ENCODE measurements at regions not wholly inside any gene's neighbourhood (a gene's known extent, or its start where the extent isn't known, plus 50 kb on each side); places are given as distances from the start of the nearest gene placed in this dataset.

DNA sequence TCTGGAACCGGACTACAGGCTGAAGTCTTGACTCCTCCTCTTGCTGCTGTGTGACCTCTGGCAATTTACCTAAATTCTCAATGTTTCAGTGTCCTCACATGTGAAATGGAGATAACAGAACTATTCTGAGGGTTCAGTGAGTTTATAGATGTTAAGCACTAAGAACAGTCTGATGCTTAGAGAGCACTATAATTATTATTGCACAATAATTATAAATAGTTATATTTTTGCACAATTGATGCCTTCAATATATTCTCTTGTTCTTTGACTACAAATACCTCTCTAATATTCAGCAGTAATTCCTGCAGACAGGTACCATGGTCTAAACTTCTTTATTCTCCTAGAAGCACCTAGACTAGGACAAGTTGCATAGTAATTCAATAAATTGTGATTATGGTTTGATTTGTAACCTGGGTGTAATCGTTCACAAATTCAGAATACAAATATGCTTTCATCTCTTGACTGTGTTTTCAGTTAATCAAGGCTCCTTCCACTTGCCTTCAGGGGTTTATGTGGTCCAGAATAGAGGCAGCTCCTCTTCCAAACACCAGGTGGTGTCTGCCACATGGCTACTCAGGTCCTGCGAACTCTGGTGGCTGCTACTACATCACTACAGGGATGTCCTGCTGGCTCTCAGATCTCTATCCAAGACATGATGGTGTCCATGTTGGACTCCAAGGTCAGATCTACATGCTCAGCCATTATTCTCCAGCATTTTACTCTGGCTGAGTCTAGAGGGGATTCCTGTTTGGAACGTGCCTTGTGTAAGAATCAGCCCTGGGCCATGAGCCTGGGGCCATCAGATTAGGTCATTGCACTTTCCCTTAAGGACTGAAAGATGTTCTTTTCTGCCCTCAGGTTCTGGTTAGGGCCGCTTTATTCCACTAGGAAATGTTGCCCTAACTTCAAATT is 103.4 kb downstream of the QRFPR start:
- FAIRE-seq = no peak

DNA sequence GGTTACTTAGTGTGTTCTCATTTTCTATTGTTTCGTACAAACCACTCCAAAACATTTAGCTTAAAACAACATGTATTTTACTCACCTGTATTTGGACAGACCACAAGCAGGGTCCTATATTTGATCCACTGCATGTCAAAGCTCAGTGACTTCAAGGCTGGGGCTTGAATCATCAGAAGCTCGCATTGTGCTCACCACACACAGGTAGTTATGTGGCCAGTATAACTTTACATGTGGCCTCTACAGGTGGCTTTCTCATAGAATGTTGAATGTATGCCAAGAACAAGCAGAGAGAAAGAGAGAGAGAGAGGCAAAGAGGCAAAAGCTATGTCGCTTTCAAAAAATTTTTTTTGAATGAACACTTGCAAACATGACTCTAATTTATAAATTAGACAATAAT is 107.6 kb downstream of the QRFPR start:
- no peak for FAIRE-seq

DNA sequence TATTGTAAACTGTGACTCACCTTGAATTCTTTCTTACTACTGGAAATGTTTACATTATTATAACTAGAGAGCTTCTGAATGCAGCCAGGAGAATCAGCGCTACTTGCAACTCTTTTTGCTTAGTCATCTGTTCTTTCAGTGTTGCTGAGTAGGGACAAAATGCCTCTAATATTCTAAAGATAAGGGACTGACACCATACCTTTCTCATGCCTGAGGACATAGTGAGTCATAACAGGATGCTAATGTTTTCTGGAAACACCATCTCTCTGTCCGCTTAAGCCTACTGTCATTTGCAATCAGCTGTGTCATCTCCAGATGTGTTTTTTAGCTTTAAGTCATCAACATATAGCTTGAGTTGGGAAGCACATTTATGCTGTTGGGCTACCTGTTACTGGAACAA is 108.3 kb downstream of the QRFPR start:
- no peak for FAIRE-seq

DNA sequence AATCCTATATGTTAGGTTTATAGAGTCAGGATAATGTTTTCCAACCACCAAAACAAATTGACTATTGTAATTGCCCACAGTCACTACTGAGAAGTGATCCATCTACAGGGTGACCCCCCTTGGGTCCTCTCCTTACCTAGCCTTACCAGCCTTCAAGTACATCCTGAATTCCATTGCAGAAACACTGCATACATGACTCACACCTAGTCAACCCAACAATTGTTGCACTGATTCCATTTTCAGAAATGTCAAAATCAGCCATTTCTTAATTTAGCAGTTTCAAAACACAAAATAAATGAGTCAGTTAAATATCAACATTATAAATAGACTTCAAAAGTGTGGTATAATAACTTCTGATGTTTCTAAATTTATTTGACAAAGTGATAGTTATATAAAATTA is 106.3 kb upstream of the TNIP3 start:
- FAIRE-seq = no peak

DNA sequence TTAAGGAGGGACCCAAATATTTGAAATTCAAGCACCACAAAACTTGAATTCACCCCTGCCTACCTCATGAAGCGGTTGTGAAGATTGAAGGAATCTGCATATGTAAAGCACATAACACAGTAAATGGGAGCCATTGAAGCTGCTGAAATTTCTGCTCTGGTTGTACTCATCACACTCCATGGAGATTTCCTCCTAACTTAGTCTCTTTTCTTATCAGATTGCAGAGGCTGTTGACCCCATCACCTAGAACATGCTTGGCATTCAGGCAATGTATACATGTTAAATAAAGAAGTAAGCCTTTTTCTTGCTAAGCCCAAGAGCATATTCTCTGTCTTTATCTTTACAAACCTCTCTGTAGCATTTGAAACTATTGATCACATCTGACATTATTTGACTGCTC is 104.9 kb upstream of the TNIP3 start:
- FAIRE-seq = no peak

DNA sequence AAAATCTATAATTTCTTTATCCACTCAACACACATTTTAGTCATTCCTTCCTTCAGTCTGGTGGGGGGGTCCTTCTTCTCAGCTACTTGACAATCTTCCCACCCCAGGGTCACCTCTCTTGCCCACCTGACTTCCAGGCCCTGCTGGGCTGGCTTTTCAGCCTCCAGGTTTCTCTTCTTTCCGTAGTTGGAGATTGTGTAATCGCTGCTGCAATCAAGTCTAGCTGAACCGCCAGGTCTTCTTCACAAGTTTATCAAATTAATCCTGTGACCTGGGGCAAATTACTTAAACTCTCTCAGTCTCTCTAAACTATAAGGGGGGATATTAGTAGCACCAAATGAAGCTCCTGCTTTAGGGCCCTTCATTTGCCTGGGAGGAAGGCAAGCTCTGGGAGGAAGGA is 102.9 kb upstream of the TNIP3 start:
- no peak for FAIRE-seq

DNA sequence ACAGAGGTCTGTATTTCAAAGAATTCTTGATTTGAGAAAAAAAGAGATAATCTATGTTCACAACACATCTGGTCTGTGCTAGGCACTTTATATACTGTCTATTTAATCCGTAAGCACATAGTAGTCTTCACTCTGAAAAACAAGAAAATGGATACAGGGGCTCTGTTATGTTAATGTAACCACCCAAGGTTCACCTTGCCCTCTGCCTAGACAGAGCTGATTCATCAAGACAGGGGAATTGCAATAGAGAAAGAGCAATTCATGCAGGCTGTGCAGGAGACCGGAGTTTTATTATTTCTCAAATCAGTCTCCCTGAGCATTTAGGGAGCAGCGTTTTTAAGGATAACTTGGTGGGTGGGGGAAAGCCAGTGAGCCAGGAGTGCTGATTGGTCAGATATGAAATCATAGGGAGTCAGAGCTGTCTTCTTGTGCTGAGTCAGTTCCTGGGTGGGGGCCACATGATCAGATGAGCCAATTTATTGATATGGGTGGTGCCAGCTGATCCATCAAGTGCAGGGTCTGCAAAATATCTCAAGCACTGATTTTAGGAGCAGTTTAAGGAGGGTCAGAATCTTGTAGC is 92.9 kb upstream of the TNIP3 start:
- FAIRE-seq = no peak

DNA sequence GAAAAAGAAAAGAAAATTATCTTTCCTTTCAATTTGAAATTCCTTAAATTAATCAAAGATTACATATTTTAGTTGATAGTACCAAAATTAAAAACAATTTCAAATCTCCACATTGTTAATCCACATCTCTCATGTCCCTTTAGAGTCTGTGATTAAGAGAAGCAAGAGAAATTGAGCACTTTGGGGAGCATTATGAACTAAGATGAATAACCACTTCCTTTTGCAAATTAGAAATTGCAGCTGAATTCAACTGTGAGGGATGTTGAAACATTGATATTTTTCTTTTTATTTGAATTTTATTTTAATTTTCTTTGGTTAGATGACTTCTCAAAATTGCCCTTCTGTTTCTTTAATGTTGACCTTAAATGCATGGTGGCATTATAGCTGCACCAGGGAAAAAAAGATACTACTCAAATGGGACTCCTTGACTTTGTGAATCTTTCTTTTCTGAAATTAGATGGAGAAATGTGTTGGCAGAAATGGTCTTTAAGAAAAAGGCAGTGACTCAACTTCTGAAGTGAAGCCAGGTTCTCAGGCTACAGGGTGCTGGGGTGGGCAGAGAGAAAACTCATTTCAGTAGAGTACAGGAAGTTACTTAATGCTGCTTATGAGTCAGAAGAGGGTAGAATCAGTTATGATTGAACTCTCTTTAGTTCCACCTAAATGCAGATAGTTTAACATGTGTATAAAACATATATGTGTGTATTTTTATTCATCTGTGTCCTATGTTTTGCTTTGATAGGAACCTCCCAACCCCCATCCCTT is 92.0 kb upstream of the TNIP3 start:
- no peak for FAIRE-seq

DNA sequence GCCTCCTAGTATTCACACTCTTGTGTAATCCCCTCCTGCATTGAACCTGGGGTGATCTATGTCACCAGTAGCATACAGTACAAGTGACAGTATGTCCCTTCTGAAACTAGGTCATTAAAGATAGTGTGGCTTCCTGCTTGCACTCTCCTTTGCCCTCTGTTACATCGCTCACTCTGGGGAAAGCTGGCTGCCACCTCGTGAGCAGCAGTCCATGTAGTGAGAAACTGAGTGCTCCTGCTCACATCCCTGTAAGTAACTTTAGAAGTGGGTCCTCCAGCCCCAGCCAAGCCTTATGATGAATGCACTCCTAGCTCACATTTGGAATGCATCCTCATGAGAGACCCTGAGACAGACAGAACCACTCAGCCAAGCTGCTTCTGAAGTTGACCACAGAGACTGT is 89.8 kb upstream of the TNIP3 start:
- no peak for FAIRE-seq

DNA sequence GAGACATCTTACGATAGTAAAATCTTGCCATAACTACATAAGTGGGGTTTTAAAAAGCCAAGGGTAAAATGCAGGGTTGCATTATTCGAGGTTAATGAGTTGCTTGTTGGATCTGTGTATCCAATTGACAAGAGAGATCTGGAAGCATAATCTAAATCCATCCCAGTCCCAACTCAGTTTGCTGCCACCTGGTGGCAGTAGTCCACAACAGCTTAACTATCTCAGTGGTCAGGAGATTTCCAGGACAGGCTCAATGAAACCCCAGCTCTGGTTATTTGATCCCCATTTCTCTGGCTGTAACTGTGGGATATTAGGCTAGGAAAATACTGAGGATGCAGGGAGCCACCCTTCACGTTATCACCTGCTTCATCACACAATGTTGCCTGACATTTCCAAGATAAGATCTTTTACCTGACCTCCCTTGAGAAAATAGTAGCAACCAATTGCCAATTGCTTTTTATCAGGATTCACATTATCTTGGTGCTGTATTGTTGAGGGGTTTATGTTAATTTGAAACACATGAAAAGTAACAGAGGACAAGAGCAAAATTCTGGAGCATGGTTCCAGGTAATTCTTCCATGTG is 88.2 kb upstream of the TNIP3 start:
- peak; percentile 26 for FAIRE-seq

DNA sequence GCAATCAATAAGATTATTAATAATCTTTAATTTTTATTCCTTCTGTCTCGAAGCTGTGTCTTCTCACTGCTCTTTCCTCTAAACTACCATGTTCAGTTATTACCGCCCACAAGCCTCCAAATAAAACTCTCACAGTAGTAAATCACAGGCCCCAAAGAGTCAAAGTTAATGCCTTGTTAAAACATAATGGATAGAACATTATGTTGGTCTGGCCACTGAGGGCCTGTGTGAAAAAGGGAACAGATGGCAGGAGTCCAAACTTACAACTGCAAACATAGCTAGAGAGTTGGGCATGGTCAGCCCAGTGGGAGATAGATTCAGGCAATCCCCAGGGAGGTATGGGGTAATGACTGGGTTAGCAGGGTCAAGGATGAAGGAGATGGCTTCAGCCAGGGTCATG is 84.6 kb upstream of the TNIP3 start:
- no peak for FAIRE-seq

DNA sequence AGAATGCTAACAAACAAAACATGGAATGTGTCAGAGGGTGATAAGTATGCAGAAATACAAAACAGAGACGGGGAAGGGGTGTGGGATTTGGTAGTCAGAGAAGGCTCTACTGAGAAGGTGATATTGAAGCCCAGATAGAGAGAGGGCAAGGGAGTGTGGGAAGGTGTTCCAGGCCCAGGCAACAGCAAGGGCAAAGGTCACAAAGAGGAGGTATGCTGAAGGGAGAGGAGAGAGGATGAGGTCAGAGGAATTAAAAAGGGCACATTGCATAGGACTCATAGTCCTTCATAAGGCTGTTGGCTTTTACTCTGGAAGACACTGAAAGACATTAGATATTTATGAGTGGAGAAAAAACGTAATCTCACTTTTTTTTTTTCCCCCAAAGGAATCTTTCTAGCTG is 82.6 kb upstream of the TNIP3 start:
- no peak for FAIRE-seq

DNA sequence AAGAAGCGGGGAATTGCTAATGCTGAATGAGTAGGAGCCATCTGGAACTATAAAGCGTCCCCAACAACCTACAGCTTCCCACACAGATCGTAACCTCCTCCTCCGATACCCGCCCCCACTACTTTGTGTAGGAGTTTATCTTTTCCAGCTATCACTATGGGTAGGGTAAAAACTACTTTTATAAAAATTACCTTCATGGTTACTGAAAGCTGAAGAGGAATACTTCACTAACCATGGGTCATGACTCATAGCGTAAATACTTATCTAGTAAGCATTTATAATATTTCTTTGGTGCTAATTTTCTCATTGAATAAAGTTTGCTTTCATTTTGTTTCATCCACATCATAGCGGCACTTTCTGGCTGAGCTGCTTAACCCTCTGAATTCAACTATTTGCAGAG is 79.4 kb upstream of the TNIP3 start:
- FAIRE-seq = no peak

DNA sequence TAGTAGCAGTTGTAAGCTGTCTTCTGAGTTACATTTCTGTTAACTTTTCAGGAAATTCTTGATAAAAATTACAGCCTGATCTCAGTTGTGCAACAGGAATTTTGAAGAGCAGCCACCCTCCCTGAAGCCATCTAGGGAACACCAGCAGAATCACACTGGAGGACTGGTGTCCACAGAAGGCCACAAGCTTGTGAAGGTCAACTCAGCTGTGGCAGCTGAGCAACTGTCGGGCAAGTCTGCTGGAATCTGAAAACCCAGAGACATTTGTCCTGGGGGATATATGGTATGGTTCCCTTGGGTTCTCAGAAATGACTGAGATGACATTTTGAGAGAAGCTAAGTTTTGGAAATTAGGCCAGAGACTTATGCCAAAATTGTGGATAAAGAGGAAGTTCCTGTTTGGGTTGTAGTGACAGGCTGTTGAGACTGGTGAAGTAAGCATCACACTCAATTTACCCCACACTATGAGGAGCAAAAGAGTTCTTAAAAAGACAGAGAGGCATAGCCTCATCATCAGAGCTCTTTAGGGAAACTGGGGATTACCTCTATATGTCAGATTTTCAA is 78.1 kb upstream of the TNIP3 start:
- FAIRE-seq = no peak

DNA sequence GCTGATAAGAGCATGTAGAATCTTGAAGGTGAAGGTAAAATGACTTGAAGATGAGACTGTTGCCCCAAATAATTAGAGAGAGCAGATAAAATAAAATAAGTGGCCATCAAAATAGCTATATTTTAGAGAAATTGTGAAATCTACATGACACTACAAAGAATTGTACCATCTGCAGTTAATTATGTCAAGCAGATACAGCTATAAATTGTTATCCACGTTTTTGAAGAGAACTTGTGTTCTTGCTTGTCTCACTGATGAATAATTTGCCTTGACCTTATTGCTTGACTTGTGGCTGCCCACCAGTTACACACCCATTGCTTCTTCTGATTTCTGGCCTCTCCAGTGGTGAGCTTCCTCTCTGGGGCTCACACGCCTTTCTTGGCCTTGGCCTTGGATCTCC is 75.8 kb upstream of the TNIP3 start:
- no peak for FAIRE-seq

DNA sequence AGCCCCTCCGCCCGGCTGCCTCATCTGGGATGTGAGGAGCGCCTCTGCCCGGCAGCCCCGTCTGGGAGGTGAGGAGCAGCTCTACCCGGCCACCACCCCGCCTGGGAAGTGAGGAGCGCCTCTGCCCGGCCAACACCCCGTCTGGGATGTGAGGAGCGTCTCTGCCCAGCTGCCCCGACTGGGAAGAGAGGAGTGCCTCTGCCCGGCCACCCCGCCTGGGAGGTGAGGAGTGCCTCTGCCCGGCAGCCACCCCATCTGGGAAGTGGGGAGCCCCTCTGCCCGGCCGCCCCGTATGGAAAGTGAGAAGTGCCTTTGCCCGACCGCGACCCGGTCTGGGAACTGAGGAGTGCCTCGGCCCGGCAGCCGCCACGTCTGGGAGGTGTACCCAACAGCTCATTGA is 74.3 kb upstream of the TNIP3 start:
- no peak for FAIRE-seq

DNA sequence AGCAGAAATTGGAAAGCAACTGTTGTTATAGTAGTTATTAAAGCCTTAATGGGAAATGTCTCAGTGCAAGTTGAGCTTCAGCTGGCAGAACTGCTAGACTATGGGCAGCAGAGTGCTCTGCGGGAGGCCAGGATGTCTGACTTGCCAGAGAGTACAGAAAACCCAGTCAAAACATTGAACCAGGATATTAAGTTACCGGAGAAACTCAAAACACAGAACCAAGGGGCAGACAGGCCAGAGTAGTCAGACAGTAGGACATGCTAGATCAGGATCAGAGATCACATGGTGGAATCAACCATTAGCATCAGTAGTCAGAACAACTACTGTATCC is 72.9 kb upstream of the TNIP3 start:
- no peak for FAIRE-seq

DNA sequence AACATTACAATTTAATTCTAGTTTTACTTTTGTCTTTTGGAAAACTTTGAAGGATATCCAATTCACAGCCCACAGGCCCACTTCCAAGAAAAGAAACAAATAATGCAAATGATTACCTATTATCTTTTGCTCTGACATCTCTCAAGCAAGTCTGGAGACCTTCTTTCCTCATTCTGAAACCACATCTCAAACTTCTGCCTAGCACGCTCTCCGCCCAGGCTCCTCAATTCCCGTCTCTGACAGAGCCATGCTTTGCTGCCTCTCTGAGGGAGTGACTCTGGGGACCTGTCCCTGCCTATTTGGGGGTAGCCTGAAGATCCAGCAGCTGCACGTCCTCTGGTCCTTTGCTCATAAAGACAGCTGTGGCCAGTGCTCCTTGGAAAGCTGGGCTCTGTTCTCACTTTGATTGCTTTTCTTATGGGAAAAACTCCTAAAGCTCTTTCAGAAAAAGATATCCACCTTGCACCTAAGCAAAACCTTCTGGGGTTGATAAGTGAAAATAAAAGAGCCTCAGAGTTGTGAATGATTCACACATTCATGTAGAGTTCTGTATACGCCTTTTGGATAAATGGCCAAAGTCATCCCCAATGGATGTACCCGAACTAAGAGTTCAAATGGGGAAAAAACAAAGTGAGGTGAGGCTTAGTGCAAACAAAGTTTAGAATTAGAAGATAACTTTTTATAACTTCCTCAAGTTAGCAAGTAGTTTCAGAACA is 72.4 kb upstream of the TNIP3 start:
- FAIRE-seq = no peak

DNA sequence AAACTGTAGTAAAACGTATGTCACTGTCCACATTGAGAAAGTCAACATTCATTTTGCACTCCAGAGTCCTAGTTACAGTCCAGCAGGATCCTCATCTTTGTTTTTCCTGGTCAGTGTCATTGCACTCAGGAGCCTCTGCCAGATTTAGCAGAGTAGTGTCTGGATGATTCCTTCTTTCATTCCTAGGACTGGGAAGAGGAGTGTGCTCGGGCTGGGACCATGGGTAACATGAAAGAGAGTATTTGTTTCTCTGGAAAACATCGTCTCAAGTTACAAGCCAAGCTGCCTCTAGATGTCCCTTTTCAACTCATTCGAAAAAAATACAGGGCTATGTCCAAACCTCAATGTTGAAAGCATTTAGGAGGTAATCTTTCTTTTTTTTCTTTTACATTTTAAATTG is 69.9 kb upstream of the TNIP3 start:
- FAIRE-seq = no peak

DNA sequence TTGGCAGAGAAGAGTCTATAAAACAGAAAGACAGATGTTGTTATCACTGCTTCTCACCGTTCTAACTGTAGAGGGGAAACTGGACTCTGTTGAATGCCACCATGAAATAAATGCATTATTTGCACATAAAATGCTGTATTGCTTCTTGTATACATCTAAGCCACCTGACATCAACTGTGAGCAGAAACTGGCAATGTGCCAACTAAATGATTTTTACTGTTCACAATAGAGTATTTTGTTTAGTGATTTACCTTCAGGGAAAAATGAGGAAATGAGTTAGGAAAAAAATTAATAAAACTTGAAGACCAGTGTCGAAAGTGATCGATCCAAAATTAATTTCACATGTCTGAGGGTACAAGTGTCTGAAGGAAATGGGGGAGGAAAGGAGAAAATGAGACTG is 65.9 kb upstream of the TNIP3 start:
- no peak for FAIRE-seq

DNA sequence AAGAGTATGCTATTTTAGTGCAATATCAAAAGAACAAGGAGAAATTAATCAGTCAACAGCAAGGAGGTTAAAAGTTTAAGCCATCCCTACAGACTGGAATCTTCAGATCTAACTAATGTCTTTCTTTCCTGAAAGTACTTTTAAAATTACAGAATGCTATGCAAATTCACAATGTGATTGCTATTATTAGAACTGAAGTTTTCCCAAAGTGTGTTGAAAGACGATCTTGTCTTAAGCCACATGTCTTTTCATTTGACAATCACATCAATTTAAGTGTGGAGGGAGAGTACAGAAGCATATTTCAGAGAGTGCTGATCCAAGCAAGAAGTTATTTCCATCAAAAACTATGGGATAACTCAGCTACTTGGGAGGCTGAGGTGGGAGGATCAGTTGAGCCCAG is 64.7 kb upstream of the TNIP3 start:
- no peak for FAIRE-seq

DNA sequence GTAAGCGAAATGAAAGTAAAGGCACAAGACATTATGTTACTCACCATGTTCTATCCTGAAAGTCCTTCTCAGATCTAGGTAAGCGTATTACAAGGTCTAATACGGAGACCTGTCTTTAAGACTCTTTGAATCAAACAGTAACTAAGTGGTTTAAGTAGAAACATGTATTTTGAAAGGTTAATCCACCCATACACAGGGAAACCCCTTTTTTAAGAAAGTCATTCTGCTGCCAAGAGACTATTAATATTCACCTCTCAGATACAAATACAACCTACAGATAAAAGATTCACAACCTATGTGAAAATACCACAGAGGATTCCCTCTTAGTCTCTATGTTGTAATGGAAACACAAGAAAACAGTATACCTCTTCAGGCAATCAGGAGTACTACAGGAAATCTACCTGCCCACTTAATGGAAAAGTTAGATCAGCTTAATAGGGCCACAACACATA is 63.2 kb upstream of the TNIP3 start:
- FAIRE-seq = no peak

DNA sequence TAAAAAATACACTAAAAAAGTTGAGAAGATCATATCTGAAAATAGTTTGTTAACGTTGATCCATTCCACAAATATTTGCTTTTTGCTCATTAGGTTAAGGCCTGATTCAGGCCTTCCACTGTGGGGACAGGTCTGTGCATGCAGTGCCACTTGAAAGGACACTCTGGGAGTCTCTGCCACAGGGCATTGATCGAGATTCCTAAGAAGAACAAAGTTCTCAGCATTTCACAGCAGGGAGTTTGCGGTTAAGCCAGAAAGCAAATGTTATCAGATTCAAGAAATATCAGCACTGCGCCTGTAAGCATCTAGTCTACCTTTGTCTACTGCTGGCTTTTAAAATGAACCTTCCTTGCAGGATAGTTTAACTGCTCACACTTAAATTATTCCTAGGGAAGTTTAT is 62.2 kb upstream of the TNIP3 start:
- no peak for FAIRE-seq

Data from TTC549 (cell line).